GM12892 (cell line): ENCODE measurements at regions not wholly inside any gene's neighbourhood (a gene's known extent, or its start where the extent isn't known, plus 50 kb on each side); places are given as distances from the start of the nearest gene placed in this dataset.

ENCODE experiments used
- DNase-seq: peaks from one replicate; pipeline ENCODE4 v3.0.0; 2011; ENCODE audit not compliant: insufficient read length
- FAIRE-seq: peaks from 2 replicates; lab custom pipeline; 2011; peaks lifted over from hg19 to GRCh38; lab: Jason Lieb, UNC
- POLR2A ChIP-seq: IDR thresholded peaks from 2 replicates; pipeline ENCODE4 v1.6.1; 2011; ENCODE audit warnings: low read depth, low read length, control low read depth
- POLR2AphosphoS5 ChIP-seq: IDR thresholded peaks from 2 replicates; pipeline ENCODE4 v1.6.1; 2011; ENCODE audit warnings: low read depth, low read length, control low read depth
- TAF1 ChIP-seq: IDR thresholded peaks from 2 replicates; pipeline ENCODE4 v1.6.1; 2011; ENCODE audit warnings: low read depth, mild to moderate bottlenecking, control low read depth, low read length, borderline replicate concordance

DNA sequence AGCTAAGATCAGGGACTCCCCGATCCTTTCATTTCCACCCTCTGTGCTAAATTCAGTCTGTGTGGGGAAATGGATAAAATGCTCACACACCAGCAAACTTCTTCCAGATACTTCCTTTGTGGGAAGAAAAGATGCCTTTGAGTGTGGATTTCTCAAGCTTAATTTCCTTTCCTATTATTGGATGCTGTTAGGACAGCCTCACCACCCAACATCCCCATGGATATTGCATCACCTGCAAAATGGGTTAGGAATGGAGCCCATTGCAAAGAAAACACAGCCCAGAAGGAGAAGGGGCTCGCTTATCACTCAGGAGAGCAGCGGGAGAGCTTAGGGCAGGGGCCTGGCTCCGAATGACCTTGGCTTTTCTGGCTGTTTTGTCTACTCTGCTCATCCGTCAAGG is 272.2 kb downstream of the CDC5L start:
- TF ChIP-seq POLR2A (no peak), TAF1 (no peak), POLR2AphosphoS5 (no peak)
- DNase-seq (no peak), FAIRE-seq (no peak)

DNA sequence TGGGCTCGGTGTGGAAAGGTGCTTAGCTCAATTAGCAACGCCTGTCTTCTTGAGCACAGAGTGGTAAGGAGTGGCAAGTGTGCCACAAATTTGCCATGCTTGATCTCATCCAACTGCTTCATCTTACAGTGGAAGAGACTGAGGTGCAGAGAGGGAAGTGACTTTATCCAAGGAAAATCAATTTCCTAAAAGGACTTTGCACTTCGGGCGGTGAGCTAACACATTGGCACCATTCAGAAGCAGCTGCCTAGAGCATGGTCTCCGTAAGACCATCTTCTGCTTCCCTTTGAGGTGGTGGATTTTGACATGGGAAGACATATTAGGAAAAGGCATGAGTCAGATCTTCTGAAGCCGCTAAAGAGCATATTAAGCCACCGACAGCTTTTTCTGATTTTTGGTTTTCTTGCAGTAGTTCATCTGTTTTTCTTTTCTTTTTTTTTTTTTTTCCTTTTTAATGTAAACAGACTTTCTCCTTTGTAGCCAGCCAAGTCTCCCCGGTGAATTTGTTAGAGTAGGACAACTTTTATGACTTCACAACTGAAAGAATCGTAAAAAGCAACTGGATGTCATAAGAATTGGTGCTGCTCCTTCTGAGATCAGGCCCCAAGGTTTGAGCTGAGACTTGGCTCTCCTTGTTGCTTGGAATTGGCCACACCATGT is 273.2 kb downstream of the CDC5L start:
- no peak for TF ChIP-seq POLR2AphosphoS5
- DNase-seq (no peak), FAIRE-seq (no peak)

- TF ChIP-seq POLR2A (no peak), POLR2AphosphoS5 (no peak), TAF1 (no peak)
- FAIRE-seq (no peak), DNase-seq (no peak)
Measured at GRCh38 chr6:44661221-44662008, 273.9 kb downstream of the CDC5L start.

- DNase-seq: no peak
Measured at GRCh38 chr6:44662461-44663121, 275.1 kb downstream of the CDC5L start.

GRCh38 chr6:44663860-44664634 is 276.5 kb downstream of the CDC5L start:
- DNase-seq (no peak), FAIRE-seq (no peak)
- TF ChIP-seq POLR2A: no peak
- no peak for TF ChIP-seq POLR2AphosphoS5
- TF ChIP-seq TAF1: no peak

More at GRCh38 chr6:44662461-44663121, 275.1 kb downstream of the CDC5L start:
- TF ChIP-seq POLR2A (no peak), TAF1 (no peak), POLR2AphosphoS5 (no peak)
- no peak for FAIRE-seq

DNA sequence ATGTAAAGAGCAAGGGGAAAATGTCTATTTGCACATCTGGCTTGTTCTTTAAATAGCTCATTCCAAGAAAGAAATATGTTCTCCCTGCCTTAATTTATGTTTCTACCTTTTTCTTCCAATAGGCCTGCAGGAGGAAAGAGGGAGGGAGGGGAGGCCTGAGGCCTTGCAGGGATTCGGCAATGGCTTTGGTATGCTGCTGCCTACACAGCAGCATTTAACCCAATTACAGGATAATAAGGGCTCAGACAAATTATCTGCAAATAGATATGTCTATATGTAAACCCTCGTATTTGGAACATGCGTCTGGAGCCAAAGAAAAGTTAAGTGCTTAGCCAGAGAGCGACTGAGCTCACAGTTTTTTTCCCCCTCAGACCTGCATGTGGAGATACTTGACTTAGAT is 277.2 kb downstream of the CDC5L start:
- TF ChIP-seq POLR2AphosphoS5 (no peak), POLR2A (no peak), TAF1 (no peak)
- FAIRE-seq (no peak), DNase-seq (no peak)

GRCh38 chr6:44665143-44665542 is 277.6 kb downstream of the CDC5L start:
- FAIRE-seq (no peak), DNase-seq (no peak)
- no peak for TF ChIP-seq TAF1
- no peak for TF ChIP-seq POLR2A

DNA sequence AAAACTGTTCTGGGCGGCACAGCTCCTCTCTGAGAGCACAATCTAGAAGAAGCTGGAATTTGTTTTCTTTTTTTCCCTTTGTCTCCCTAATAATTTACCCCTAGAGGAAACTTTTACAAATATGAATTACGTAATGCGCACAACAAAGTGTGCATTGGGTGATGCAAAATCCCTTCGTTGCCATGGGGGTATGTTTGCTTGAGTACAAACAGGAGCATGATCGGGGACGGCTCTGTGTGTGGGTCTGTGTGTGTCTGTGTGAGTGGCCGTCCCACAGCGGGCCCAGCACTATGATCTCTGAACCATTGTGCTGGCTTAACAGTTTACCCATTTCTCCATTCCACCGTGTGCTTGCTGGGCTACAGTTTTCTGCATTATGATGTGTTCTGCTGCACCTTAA is 278.2 kb downstream of the CDC5L start:
- no peak for FAIRE-seq
- DNase-seq: no peak
- no peak for TF ChIP-seq POLR2A
- TF ChIP-seq POLR2AphosphoS5: no peak
- TF ChIP-seq TAF1: no peak

GRCh38 chr6:44666324-44666723 is 278.8 kb downstream of the CDC5L start:
- FAIRE-seq (no peak), DNase-seq (no peak)
- TF ChIP-seq POLR2AphosphoS5 (no peak), POLR2A (no peak), TAF1 (no peak)

- TF ChIP-seq POLR2A: no peak
- no peak for TF ChIP-seq POLR2AphosphoS5
- TF ChIP-seq TAF1: no peak
- DNase-seq: no peak
- FAIRE-seq: no peak
Measured at GRCh38 chr6:44667226-44667625, 279.7 kb downstream of the CDC5L start.
